ENCODE measurements at regions not wholly inside any gene's neighbourhood (a gene's known extent, or its start where the extent isn't known, plus 50 kb on each side); places are given as distances from the start of the nearest gene placed in this dataset.
"Not testable (repeated sequence)": the region's sequence is repeated elsewhere in the genome, so short reads cannot be mapped to it uniquely, and the experiment has no call there.

DNA sequence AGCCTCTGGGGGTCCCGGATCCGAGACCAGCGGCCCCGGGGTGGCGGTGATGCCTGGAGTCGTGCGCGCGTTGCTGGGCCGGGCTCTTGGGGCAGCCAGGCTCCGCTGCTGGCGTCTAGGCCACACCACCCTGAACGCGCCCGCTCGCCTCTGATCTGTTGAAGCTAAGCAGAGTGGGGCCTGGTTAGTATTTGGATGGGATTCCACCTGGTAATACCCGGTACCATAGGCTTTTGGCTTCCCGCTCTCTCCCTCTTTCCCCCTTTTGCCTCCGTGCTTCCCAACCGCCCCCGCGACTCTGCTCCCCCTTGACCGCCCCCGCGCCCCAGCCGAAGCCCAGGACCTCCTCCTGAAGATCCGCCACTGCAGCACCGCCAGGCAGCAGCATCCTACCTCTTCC is 1383.5 kb upstream of the DEFB115 start:
- Histone ChIP-seq H3F3A (ENCODE audit: control insufficient read depth, insufficient read depth) (no peaks in the 10 kb centered on the region), H4K20me1 (ENCODE audit: control insufficient read depth, insufficient read depth, low read depth, low read length) (no peaks in the 10 kb centered on the region), H3K36me3 (ENCODE audit: control insufficient read depth, low read length) (no peaks in the 10 kb centered on the region), H3K79me2 (ENCODE audit: control insufficient read depth, low read length) (no peaks in the 10 kb centered on the region), H3K9me3 (ENCODE audit: control insufficient read depth, insufficient read depth, low read length) (peaks cover 27% of the 10 kb centered on the region; the same call in 1 of the 2 replicates), H3K27ac (ENCODE audit: low read depth, low read length) (no peak overlapping the region), H3K4me1 (ENCODE audit: control insufficient read depth, low read length) (no peaks in the 10 kb centered on the region), H3K4me3 (ENCODE audit: low read length) (peak overlapping the region; percentile 55), H3K27me3 (ENCODE audit: control insufficient read depth, low read length) (no peaks in the 10 kb centered on the region), H3K9me2 (replicated peaks; ENCODE audit: control insufficient read depth, low read length) (no peaks in the 10 kb centered on the region), H3K4me2 (ENCODE audit: low read length) (peak overlapping the region; percentile 31; the same call in 1 of the 2 replicates)
- no peak for TF ChIP-seq EZH2phosphoT487 (IDR thresholded peaks at IDR 0.05; ENCODE audit: borderline replicate concordance, low read length)
- TF ChIP-seq, protein P1, sequence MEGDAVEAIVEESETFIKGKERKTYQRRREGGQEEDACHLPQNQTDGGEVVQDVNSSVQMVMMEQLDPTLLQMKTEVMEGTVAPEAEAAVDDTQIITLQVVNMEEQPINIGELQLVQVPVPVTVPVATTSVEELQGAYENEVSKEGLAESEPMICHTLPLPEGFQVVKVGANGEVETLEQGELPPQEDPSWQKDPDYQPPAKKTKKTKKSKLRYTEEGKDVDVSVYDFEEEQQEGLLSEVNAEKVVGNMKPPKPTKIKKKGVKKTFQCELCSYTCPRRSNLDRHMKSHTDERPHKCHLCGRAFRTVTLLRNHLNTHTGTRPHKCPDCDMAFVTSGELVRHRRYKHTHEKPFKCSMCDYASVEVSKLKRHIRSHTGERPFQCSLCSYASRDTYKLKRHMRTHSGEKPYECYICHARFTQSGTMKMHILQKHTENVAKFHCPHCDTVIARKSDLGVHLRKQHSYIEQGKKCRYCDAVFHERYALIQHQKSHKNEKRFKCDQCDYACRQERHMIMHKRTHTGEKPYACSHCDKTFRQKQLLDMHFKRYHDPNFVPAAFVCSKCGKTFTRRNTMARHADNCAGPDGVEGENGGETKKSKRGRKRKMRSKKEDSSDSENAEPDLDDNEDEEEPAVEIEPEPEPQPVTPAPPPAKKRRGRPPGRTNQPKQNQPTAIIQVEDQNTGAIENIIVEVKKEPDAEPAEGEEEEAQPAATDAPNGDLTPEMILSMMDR (IDR thresholded peaks at IDR 0.05; ENCODE audit: low read depth, low read length, poor library complexity, severe bottlenecking), result no peak

DNA sequence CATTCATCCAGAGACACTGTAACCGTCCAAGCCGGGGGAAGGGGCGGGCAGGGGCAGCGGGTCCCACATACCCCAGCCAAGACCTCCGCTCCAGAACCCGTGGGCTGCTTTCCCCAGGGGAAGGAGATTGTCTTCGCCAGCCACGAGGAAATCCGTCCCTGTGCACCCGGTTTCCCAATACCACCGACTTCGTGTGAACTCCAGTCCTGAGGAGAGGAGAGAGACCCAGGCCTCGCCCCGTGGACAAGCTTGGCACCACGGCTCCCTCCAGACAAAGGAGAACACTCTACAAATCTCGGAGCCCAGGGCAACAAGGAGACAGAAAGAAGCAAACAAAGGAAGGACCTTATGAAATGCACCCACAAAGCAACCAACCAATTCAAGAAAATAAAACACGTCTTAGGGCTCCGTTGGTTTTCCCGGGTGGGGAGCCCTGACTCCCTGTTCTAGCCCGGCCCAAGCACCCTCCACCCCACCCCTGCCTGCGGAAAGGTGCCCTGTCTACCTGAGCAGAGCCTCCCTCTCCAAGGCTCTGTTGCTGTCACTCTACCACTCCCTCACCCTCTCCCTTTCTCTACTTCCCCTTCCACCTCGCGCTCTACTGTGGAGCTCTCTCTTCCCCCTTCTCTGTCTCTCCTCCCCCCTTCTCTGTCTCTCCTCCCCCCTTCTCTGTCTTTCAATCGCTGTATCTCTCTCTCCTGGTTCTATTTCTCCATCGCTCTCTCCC is 1382.8 kb upstream of the DEFB115 start:
- H3K27ac ChIP-seq (ENCODE audit: low read depth, low read length), result no peak overlapping the region
- TF ChIP-seq, protein P1 (IDR thresholded peaks at IDR 0.05; ENCODE audit: low read depth, low read length, poor library complexity, severe bottlenecking), result no peak
- no peak for TF ChIP-seq EZH2phosphoT487 (IDR thresholded peaks at IDR 0.05; ENCODE audit: borderline replicate concordance, low read length)
- no peak overlapping the region for H3K4me3 ChIP-seq (ENCODE audit: low read length)
- H3F3A ChIP-seq (ENCODE audit: control insufficient read depth, insufficient read depth), result no peaks in the 10 kb centered on the region
- H3K27me3 ChIP-seq (ENCODE audit: control insufficient read depth, low read length), result no peaks in the 10 kb centered on the region
- H3K4me1 ChIP-seq (ENCODE audit: control insufficient read depth, low read length), result no peaks in the 10 kb centered on the region
- H3K9me3 ChIP-seq (ENCODE audit: control insufficient read depth, insufficient read depth, low read length), result peaks cover 31% of the 10 kb centered on the region; the same call in 1 of the 2 replicates
- no peaks in the 10 kb centered on the region for H4K20me1 ChIP-seq (ENCODE audit: control insufficient read depth, insufficient read depth, low read depth, low read length)
- no peaks in the 10 kb centered on the region for H3K9me2 ChIP-seq (replicated peaks; ENCODE audit: control insufficient read depth, low read length)
- H3K36me3 ChIP-seq (ENCODE audit: control insufficient read depth, low read length), result no peaks in the 10 kb centered on the region
- H3K4me2 ChIP-seq (ENCODE audit: low read length), result no peak overlapping the region
- H3K79me2 ChIP-seq (ENCODE audit: control insufficient read depth, low read length), result no peaks in the 10 kb centered on the region

GRCh38 chr20:29875321-29876083 is 1382.0 kb upstream of the DEFB115 start:
- not testable (repeated sequence) for H3K79me2 ChIP-seq (ENCODE audit: control insufficient read depth, low read length); H3K36me3 ChIP-seq (ENCODE audit: control insufficient read depth, low read length); H4K20me1 ChIP-seq (ENCODE audit: control insufficient read depth, insufficient read depth, low read depth, low read length); H3K4me2 ChIP-seq (ENCODE audit: low read length); H3K4me1 ChIP-seq (ENCODE audit: control insufficient read depth, low read length); H3K27ac ChIP-seq (ENCODE audit: low read depth, low read length); H3K4me3 ChIP-seq (ENCODE audit: low read length); H3K27me3 ChIP-seq (ENCODE audit: control insufficient read depth, low read length); H3F3A ChIP-seq (ENCODE audit: control insufficient read depth, insufficient read depth); H3K9me2 ChIP-seq (replicated peaks; ENCODE audit: control insufficient read depth, low read length)
- peaks cover 31% of the 10 kb centered on the region; the same call in 1 of the 2 replicates for H3K9me3 ChIP-seq (ENCODE audit: control insufficient read depth, insufficient read depth, low read length)

DNA sequence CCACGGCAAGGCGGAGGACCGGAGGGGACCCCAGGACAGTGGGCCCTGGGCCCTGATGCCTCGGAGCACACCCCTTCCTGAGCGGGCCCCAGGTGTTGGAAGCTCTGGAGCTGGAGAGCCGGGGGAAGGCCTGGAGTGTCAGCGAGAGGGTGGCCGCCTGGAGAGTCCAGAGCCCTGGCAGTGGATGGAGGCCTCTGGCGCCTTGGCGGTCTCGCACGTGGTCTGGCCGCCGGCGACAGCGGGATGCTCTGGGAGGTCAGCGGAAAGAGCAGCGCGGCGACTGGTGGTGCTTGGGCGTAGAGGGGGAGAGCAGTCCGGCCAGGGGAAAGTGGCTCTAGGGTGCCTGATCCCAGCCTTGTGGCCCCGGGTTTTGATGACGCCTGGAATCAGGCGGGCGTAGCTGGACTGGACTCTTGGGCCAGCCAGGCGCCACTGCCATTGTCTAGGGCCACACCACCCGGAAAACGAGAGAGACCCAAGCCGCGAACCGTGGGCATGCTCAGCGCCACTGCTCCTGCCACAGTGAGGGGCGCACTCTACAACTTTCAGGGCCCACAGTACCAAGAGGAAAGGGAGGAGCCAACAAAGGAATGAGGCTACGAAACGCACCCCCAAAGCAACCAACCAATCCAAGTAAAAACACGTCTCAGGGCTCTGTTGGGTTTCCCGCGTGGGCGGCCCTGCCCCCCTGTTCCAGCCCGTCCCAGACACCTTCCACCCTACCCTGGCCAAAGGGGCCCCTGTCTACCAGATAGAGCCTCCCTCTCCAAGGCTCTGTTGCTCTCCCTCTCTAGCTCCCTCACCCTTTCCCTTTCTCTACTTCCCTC is 1381.2 kb upstream of the DEFB115 start:
- not testable (repeated sequence) for H3K4me3 ChIP-seq (ENCODE audit: low read length); H3K4me2 ChIP-seq (ENCODE audit: low read length); H4K20me1 ChIP-seq (ENCODE audit: control insufficient read depth, insufficient read depth, low read depth, low read length); H3K4me1 ChIP-seq (ENCODE audit: control insufficient read depth, low read length); H3F3A ChIP-seq (ENCODE audit: control insufficient read depth, insufficient read depth); H3K36me3 ChIP-seq (ENCODE audit: control insufficient read depth, low read length); H3K27ac ChIP-seq (ENCODE audit: low read depth, low read length); H3K27me3 ChIP-seq (ENCODE audit: control insufficient read depth, low read length); H3K79me2 ChIP-seq (ENCODE audit: control insufficient read depth, low read length); H3K9me2 ChIP-seq (replicated peaks; ENCODE audit: control insufficient read depth, low read length)
- peaks cover 33% of the 10 kb centered on the region; the same call in 1 of the 2 replicates for H3K9me3 ChIP-seq (ENCODE audit: control insufficient read depth, insufficient read depth, low read length)
